NCI-H510A treated with DMSO at 0.1 percent for 48 hours (cell line): ENCODE measurements at regions not wholly inside any gene's neighbourhood (a gene's known extent, or its start where the extent isn't known, plus 50 kb on each side); places are given as distances from the start of the nearest gene placed in this dataset.

Experiments
- DNase-seq: peaks from one replicate; lab custom pipeline; 2025; lab: John Stamatoyannopoulos, UW

- DNase-seq, result no peak
Measured at GRCh38 chr2:226526716-226527115, 272.9 kb downstream of the IRS1 start.

GRCh38 chr2:226524381-226524843 lies 275.2 kb downstream of the IRS1 start:
- DNase-seq, result no peak

GRCh38 chr2:226520723-226521122 lies 278.9 kb downstream of the IRS1 start:
- no peak for DNase-seq

- DNase-seq, result no peak
Measured at GRCh38 chr2:226515344-226516055, 284.1 kb downstream of the IRS1 start.

GRCh38 chr2:226514895-226515294 lies 284.7 kb downstream of the IRS1 start:
- no peak for DNase-seq

- DNase-seq, result no peak
Measured at GRCh38 chr2:226511311-226511710, 288.3 kb downstream of the IRS1 start.

- DNase-seq, result no peak
Measured at GRCh38 chr2:226508683-226509082, 290.9 kb downstream of the IRS1 start.

- no peak for DNase-seq
Measured at GRCh38 chr2:226508005-226508404, 291.6 kb downstream of the IRS1 start.

- no peak for DNase-seq
Measured at GRCh38 chr2:226497146-226497909, 302.3 kb downstream of the IRS1 start.

GRCh38 chr2:226496273-226496550 lies 303.4 kb downstream of the IRS1 start:
- DNase-seq, result no peak

GRCh38 chr2:226495466-226496272 lies 304.0 kb downstream of the IRS1 start:
- DNase-seq, result no peak

- DNase-seq, result no peak
Measured at GRCh38 chr2:226491112-226491511, 308.5 kb downstream of the IRS1 start.

- DNase-seq, result no peak
Measured at GRCh38 chr2:226489775-226490541, 309.7 kb downstream of the IRS1 start.

GRCh38 chr2:226488034-226488433 lies 311.6 kb downstream of the IRS1 start:
- no peak for DNase-seq

GRCh38 chr2:226487573-226487972 lies 312.0 kb downstream of the IRS1 start:
- DNase-seq, result no peak

- no peak for DNase-seq
Measured at GRCh38 chr2:226483745-226484619, 315.6 kb downstream of the IRS1 start.

GRCh38 chr2:226483143-226483542 lies 316.5 kb downstream of the IRS1 start:
- DNase-seq, result no peak

- DNase-seq, result no peak
Measured at GRCh38 chr2:226478109-226478809, 321.4 kb downstream of the IRS1 start.

- no peak for DNase-seq
Measured at GRCh38 chr2:226477221-226478108, 322.2 kb downstream of the IRS1 start.
